ENCODE measurements at regions not wholly inside any gene's neighbourhood (a gene's known extent, or its start where the extent isn't known, plus 50 kb on each side); places are given as distances from the start of the nearest gene placed in this dataset.

DNA sequence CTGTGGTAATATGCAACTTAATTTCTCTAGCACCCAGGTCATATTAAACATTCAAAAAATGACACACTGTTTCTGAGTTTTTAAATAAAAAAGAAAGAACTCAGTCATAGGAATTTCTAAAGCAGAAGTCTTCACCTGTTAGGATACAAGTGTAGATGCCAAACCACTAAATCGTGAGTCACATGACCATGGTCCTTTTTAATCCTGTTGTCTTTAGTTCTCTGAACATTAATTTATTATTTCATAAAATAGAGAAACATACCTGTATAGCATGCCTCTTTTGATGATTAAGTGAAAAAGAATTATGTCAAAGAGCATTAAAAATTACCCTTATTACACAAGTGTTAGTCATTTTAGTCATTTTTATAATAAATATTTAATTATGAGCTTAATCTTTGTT is 398.8 kb downstream of the CCDC85A start:
- TF ChIP-seq POLR2A (IDR thresholded peaks at IDR 0.05) = no peak
- TF ChIP-seq, protein P1, sequence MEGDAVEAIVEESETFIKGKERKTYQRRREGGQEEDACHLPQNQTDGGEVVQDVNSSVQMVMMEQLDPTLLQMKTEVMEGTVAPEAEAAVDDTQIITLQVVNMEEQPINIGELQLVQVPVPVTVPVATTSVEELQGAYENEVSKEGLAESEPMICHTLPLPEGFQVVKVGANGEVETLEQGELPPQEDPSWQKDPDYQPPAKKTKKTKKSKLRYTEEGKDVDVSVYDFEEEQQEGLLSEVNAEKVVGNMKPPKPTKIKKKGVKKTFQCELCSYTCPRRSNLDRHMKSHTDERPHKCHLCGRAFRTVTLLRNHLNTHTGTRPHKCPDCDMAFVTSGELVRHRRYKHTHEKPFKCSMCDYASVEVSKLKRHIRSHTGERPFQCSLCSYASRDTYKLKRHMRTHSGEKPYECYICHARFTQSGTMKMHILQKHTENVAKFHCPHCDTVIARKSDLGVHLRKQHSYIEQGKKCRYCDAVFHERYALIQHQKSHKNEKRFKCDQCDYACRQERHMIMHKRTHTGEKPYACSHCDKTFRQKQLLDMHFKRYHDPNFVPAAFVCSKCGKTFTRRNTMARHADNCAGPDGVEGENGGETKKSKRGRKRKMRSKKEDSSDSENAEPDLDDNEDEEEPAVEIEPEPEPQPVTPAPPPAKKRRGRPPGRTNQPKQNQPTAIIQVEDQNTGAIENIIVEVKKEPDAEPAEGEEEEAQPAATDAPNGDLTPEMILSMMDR (IDR thresholded peaks at IDR 0.05) = no peak
